Head of caudate nucleus (tissue), 42 donors: ENCODE measurements at regions not wholly inside any gene's neighbourhood (a gene's known extent, or its start where the extent isn't known, plus 50 kb on each side); places are given as distances from the start of the nearest gene placed in this dataset.
"Not testable (repeated sequence)": the region's sequence is repeated elsewhere in the genome, so short reads cannot be mapped to it uniquely, and the experiment has no call there.

ENCODE experiments used
- DNase-seq, 42 donors: peaks; one replicate each; pipeline versions ENCODE4 v3.0.0 to v3.0.0-alpha.2; 2020 to 2021; ENCODE audit warnings: mixed read lengths in 7 of 42
- intact Hi-C: fragments of 100-400 bp; cut with DNase I; formaldehyde crosslinking; loops from one replicate; pipeline ENCODE4 v1.15.0; 2022

- DNase-seq = no peak
These were observed 250.1 kb downstream of the CEMIP2 start for GRCh38 chr9:71518045-71518827.

GRCh38 chr9:71515626-71516025 is 252.7 kb downstream of the CEMIP2 start:
- intact Hi-C loops = no loop called here
- DNase-seq = no peak

More at GRCh38 chr9:71518045-71518827, 250.1 kb downstream of the CEMIP2 start:
- intact Hi-C loops = no loop called here

- no peak for DNase-seq
These were observed 253.2 kb downstream of the CEMIP2 start for GRCh38 chr9:71515107-71515506.

GRCh38 chr9:71514344-71514975 is 253.9 kb downstream of the CEMIP2 start:
- intact Hi-C loops = no loop called here
- no peak for DNase-seq

More at GRCh38 chr9:71515107-71515506, 253.2 kb downstream of the CEMIP2 start:
- intact Hi-C loops = no loop called here

- no peak for DNase-seq
- intact Hi-C loops = no loop called here
These were observed 259.3 kb downstream of the CEMIP2 start for GRCh38 chr9:71509054-71509453.

GRCh38 chr9:71508141-71508540 is 260.2 kb downstream of the CEMIP2 start:
- intact Hi-C loops, DNase-seq: not testable (repeated sequence)

- intact Hi-C loops = no loop called here
- DNase-seq = peak in 5 of 42 donors; percentile 14 to 36 (median 20)
These were observed 261.5 kb downstream of the CEMIP2 start for GRCh38 chr9:71506821-71507220.

GRCh38 chr9:71504636-71505035 is 263.7 kb downstream of the CEMIP2 start:
- intact Hi-C loops = no loop called here

GRCh38 chr9:71498691-71499090 is 269.6 kb downstream of the CEMIP2 start:
- intact Hi-C loops = no loop called here
- DNase-seq = no peak

More at GRCh38 chr9:71504636-71505035, 263.7 kb downstream of the CEMIP2 start:
- DNase-seq = no peak

GRCh38 chr9:71490810-71491209 is 277.5 kb downstream of the CEMIP2 start:
- intact Hi-C loops = no loop called here
- DNase-seq = no peak

GRCh38 chr9:71487061-71487460 is 281.3 kb downstream of the CEMIP2 start:
- intact Hi-C loops = no loop called here
- DNase-seq = no peak

- no peak for DNase-seq
- intact Hi-C loops = no loop called here
These were observed 283.0 kb downstream of the CEMIP2 start for GRCh38 chr9:71485326-71485725.

GRCh38 chr9:71483436-71483835 is 284.9 kb downstream of the CEMIP2 start:
- DNase-seq = peak in 4 of 42 donors; percentile 5 to 37 (median 12)
- intact Hi-C loops = no loop called here

GRCh38 chr9:71479621-71480020 is 288.7 kb downstream of the CEMIP2 start:
- no peak for DNase-seq
- intact Hi-C loops = no loop called here

- intact Hi-C loops = no loop called here
- no peak for DNase-seq
These were observed 295.9 kb downstream of the CEMIP2 start for GRCh38 chr9:71472400-71472799.

GRCh38 chr9:71465392-71465791 is 302.9 kb downstream of the CEMIP2 start:
- intact Hi-C loops = no loop called here
- no peak for DNase-seq

- intact Hi-C loops = no loop called here
- DNase-seq = no peak
These were observed 309.2 kb downstream of the CEMIP2 start for GRCh38 chr9:71459082-71459481.

GRCh38 chr9:71446473-71447411 is 321.6 kb downstream of the CEMIP2 start:
- DNase-seq = peak in 41 of 42 donors; percentile 20 to 81 (median 60)

GRCh38 chr9:71446106-71446472 is 322.2 kb downstream of the CEMIP2 start:
- intact Hi-C loops = no loop called here
- DNase-seq = peak in 1 of 42 donors; percentile 3

More at GRCh38 chr9:71446473-71447411, 321.6 kb downstream of the CEMIP2 start:
- intact Hi-C loops = no loop called here
